ACHN (cell line): ENCODE measurements at regions not wholly inside any gene's neighbourhood (a gene's known extent, or its start where the extent isn't known, plus 50 kb on each side); places are given as distances from the start of the nearest gene placed in this dataset.
"Not testable (repeated sequence)": the region's sequence is repeated elsewhere in the genome, so short reads cannot be mapped to it uniquely, and the experiment has no call there.

Experiments used
- DNase-seq: peaks from one replicate; pipeline ENCODE4 v3.0.0-alpha.2; 2015
- in situ Hi-C: cut with HindIII; loops from 2 replicates; pipeline ENCODE4 v1.10.0; 2017; ENCODE audit warnings: low sequenced_read_pairs, low pct_ligation_motif_present, low pct_unique_long_range_greater_than_20kb

DNA sequence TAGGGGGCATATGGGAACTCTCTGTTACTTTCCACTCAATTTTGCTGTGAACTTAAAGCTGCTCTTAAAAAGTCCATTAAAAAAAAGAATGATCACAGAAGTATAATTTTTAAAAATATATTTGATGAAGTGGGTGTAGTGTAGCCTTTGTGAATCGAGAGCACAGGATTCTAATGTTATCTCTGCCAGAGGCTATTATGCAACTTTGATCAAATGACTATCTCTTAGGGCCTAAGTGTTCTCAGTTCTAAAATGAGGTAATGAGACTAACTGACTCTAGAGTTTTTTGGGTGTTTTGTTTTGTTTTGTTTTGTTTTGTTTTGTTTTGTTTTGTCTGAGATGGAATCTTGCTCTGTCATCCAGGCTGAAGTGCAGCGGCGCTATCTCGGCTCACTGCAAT is 143.2 kb downstream of the FAM72B start:
- DNase-seq, in situ Hi-C loops: not testable (repeated sequence)

DNA sequence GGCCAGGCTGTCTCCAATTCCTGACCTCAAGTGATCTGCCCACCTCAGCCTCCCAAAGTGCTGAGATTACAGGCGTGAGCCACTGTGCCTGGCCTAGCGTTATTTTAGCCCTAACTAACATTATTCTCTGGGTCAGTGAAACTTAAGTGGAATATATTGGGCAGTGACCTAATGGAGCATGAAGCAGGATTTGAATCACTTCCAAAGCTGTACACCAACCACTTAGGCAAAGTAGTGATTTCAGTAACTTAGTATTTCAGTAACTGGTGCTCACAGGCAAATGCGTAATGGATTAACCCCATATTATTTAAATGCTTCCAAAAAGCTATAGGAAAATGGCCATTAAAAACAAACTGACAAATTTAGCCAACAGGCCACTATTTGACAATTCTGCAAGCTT is 142.6 kb downstream of the FAM72B start:
- in situ Hi-C loops, DNase-seq: not testable (repeated sequence)

DNA sequence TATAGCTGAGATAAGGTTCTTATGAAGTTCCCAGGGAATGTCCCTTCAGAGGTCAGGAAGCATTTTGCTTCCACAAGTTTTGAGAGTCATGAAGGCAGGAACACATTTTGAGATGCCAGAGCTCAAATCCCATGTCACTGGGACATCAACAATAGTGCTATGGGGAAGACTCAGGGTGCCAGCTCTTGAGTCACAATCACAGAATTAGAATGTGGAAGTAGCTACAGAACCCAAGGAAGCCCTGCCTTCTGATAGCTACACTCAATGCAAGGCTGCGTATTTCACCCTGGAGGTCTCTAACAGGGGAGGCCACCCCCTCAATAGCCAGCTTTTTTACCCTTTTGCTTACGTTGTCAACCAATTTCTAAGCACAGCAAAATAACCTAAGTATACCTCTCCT is 141.3 kb downstream of the FAM72B start:
- in situ Hi-C loops, DNase-seq: not testable (repeated sequence)

DNA sequence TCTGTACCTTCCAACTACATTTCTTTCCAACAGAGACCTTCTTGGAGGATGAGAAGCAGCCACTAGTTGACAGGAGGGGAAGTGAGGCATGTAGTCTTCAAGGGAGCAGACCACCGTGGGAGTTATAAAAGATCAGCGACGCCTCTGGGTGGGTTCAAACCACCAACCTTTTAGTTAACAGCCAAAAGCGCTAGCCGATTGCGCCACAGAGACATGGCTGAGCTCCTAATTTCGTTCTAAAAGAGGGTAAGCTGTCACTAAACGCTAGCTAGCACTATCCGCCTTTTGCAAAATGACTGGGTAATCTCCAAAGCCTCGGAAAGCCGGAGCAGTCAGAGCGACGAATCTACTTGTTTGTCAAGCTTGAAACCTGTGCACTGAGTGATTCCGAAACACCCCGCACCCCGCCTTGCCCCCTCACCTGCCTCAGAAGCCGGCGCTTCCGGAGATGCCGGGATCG is 135.8 kb downstream of the FAM72B start:
- DNase-seq: not testable (repeated sequence)

DNA sequence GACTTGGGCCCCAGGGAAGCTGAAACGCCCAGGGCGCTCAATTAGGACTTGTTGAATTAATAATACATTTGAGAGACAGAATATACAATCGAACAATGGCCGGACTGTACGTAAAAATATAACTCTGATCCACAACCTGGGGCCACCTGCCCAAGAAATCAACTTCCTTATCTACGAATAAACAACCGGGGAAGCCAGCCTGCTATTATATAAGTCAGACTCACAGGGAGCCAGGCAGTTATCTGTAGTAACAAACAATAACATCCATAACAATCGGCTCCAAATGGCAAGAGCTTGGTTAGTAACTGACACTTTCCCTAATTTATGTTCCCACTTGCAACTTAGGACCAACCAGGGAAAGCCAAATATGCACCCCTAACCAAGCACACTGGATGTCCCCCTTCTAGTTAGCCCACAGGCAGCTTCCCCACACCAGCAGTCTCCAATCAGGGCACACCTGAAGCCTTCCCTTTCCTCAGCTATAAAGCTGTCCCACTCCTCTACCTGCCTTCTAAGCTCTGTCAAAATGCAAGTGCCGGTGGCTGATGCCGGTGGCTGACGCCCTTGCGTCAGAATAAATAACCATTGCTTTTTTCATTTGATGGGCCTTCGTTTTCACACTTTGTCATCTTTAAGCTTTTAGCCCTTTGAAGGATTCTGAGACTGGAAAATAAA is 135.2 kb downstream of the FAM72B start:
- in situ Hi-C loops, DNase-seq: not testable (repeated sequence)

More for the DNA sequence above, 135.8 kb downstream of the FAM72B start:
- in situ Hi-C loops: not testable (repeated sequence)

DNA sequence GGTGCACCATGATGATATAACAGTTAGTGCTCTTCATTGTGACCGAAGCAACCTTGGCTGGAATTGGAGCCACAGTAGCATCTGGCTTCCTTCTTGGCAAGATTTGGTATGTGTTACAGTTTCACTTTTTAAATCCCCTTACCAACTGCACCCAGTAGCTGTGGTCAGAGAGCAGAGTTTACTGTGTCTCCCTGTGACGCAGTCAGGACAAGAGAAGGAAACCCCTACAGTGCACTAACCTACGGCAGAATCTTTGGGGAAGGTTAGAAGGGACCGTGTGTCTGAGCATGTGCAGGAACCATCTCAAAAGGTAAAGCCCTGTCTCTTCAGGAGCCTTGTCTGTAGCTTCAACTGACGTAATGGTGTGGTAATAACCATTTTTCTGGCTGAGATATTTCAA is 134.0 kb downstream of the FAM72B start:
- DNase-seq, in situ Hi-C loops: not testable (repeated sequence)

DNA sequence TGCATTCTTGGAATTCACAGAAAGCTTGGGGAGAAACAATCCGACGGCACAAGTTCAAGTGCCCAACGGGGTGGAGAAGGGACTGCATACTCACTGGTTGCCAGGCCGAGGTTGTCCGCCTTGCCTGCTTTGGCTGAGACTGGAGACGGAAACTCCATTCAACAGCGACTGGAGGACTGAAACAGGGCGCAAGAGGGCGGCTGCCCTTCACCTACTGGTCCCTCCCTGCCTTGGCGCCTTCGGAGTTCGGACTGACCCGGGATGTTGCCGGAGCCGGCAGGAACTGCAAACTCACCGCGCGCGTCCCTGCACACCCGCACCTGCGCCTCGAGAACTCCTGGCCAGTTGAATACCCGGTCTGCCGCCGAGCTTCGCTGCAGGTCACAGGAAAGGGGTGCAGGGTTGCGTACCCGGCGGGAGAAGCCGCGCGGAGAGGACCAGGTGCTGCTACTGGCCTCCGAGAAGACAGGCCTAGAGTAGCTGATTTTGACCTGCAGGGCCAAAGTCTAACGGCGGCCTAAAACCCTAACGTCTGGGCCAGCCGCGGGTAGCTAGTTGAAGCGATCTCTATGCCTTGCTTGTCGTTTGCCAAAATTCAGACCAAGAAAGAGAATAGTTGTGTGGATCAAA is 132.9 kb downstream of the FAM72B start:
- in situ Hi-C loops, DNase-seq: not testable (repeated sequence)

DNA sequence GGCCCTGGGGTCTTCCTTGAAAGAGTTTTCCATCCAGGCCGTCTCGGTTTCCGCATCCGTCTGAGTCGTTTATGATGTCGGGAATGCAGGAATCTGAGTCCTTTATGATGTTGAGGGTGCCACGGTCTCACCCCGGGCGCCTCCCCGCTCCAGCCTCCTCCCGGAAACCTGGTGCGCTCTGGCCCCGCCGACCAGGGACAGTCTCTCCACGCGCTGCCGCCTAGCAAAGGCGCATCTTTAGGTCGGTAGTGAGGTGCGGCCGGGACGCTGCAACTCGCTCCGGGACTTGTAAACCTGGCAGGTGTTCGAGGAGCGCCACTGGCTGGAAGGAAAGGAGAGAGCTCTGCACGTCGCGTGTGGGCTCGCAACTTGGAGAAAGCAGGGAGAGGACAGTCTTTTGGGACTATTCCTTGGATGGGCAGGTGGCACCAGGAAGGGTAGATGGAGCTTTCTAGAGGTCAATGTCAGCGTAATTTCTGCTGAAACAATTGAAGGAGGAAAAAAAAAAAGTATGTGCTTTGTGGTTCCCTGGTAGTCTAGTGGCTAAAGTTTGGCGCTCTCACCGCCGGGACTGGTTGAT is 132.0 kb downstream of the FAM72B start:
- DNase-seq, in situ Hi-C loops: not testable (repeated sequence)

DNA sequence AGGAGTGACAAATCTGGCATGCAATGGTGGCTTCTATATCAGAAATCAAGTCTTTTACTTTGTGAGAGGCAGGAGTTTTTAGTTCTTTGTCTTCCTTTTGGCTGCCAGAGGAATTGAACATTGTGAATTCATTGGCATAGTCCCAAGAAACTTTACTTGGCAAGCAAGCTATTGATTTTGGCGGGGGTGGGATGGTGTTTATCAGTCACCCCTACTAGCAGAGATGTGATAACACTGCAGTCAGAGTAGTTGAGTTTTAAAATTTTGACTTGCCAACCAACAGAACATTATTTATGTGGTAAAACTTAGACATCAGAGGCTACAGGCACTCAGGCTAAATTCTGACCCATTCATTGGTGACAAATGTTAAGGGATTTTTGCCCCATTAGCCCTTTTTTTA is 129.2 kb downstream of the FAM72B start:
- in situ Hi-C loops, DNase-seq: not testable (repeated sequence)

DNA sequence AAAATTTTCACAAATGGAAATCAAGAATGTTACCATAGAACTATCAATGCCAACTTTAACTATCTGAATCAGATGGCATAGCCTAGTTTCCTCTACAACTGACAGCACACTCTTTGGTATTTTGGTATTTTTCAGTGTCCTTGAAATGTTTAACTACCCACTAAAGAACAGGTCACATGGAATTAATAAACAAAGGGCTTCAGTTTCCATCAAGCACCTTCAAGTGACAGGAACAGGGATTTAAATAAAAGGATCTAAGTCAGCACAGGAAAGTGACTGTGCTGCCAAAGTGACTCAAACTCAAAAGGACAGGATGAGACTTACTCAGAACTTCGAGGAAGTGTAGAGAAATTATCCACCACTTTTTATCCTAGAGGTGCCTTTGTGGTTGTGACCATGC is 117.2 kb downstream of the FAM72B start:
- DNase-seq, in situ Hi-C loops: not testable (repeated sequence)

DNA sequence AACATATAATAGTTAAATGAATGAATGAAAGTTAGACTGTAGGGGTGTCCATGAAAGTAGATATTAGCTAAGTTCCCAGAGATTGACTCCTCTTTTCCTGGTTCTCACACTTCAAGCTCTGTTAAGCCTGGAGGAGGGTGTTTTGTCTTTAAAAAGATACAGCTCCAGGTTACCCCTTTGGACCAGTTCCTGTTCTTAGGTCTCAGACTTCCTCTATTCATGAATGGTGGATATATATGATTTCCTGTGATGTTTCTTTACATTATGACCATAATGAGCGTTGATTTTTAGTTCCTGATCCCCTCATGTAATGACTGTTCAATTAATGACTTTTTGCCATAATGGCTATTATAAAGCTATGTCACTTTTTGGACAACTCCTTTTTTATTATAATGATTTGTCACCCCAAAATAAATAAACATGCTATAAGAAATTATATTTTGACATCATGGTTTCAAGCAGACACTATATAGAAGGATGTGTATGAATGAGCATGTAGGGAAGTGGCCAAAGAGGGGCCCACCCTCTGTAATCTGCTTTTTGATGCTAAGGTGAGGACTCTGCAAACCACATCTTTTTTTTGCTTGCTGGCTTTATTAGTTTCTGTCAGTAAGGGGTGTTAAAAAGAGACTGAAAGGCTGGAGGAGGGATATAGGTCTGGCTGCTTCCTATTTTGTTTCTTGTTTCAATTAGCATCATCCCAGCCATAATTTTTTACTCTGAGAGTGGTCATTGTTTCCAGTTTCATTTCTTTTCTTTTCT is 115.2 kb downstream of the FAM72B start:
- in situ Hi-C loops, DNase-seq: not testable (repeated sequence)

DNA sequence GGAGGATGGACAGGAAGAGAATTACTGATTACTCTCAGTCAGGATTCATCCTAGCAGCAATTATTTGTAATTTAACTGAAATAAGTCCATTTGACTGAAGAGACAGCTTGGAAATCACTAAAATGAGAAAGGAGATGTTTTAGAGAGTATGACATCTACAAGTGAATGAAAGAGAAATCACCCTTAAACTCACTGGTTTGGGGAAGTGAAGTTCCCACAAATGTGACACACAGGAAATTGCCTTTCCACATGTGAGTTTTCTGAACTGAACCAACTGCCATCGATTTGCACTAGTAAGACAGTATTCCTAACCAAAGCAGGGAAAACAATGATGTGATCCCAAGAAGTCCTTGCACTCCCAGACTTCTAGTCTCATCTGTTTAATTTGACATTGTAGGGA is 110.3 kb downstream of the FAM72B start:
- in situ Hi-C loops, DNase-seq: not testable (repeated sequence)

DNA sequence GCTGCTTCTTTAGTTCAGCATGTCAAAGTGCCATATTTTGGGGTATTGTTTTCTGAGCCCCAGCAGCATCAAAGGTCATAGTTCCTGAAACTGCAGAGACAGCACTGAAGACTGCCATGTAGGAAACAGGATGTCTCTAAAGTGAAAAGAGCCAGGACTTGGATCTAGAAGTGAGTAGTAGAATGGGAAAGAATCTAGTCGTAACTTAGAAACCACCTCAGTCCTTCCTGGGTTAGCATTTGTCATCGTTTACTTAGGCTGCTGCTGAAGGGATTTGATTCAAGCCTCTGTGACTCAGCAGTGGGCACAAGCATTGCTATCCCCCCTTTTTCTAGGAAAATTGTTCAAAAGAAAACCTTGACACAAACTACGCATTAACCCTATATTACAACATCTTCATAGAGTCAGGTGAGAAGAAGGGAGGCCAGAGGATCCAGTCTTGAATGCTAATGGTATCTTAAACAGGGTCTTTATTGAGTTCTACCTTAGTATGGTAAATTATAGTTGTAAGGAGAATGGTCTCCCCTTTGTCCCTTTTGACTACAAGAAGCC is 108.8 kb downstream of the FAM72B start:
- DNase-seq, in situ Hi-C loops: not testable (repeated sequence)

DNA sequence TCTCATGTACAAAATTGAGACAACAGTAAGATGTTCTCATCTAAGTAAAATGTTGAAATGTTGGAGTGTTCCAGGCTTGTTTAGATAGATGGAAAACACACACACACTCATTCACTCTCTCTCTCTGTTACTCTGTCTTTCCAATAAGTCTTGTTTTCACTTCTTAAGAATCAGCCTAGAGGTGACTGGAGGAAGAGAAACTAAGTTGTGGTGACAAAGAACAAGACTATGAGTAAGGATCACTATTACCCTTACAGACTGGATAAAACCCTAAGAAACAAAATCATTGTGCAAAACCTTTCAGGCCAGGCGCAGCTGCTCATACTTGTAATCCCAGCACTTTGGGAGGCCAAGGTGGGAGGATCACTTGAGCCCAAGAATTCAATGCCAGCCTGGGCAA is 107.5 kb downstream of the FAM72B start:
- in situ Hi-C loops, DNase-seq: not testable (repeated sequence)

DNA sequence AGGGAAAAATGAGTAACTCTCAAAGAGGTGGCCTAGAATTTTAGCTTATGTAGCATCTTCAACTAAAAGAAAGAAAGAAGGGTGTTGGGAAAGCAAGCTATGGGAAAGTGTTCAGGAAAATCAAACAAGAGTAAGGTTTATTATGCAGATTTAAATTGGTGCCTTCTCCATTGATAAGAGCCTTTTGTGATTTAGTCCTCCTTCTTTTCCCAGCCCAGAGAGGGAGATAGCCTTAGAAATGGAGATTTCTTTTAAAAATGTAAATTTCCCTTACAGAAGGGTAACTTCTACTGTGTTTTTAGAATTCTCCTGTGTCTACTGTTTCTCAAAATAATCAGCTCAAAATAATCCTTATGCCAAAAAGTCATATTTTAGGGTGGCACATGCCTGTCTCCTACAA is 104.5 kb downstream of the FAM72B start:
- DNase-seq, in situ Hi-C loops: not testable (repeated sequence)

DNA sequence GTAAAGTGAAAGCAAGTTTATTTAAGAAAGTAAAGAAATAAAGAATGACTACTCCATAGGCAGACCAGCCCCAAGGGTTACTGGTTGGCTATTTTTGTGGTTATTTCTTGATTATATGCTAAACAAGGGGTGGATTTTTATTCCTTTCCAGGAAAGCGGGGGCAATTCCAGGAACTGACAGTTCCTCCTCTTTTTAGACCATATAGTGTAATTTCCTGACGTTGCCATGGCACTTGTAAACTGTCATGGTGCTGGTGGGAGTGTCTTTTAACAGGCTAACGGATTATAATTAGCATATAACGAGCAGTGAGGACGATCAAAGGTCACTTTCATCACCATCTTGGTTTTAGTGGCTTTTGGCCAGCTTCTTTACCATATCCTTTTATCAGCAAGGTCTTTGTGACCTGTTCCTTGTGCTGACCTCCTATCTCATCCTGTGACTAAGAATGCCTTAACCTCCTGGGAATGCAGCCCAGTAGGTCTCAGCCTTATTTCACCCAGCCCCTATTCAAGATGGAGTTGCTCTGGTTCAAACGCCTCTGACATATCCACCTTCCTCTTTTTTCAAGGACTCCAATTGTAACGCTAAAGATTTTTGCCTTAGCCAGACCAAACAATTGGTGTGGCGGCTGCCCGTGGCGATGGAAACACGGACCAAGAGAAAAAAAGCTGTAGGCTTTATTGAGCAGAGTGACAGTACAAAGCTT is 103.8 kb downstream of the FAM72B start:
- DNase-seq, in situ Hi-C loops: not testable (repeated sequence)

DNA sequence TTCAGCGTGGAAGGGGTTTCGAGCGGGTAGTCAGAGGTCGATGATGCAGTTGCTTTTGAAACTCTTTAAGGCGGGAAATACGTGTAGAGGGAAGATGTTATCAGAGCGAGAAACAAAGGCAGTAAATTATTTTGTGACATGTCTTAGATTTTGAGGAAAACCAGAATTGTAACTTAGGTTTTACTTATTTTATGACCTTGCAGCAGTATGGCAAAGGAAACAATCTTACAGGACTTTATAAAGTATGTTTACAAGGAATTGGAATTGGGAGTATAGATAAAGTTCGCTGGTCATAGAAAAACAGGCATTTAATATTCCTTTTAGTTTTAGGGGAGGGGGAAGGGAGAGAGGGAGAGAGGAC is 103.3 kb downstream of the FAM72B start:
- DNase-seq, in situ Hi-C loops: not testable (repeated sequence)

DNA sequence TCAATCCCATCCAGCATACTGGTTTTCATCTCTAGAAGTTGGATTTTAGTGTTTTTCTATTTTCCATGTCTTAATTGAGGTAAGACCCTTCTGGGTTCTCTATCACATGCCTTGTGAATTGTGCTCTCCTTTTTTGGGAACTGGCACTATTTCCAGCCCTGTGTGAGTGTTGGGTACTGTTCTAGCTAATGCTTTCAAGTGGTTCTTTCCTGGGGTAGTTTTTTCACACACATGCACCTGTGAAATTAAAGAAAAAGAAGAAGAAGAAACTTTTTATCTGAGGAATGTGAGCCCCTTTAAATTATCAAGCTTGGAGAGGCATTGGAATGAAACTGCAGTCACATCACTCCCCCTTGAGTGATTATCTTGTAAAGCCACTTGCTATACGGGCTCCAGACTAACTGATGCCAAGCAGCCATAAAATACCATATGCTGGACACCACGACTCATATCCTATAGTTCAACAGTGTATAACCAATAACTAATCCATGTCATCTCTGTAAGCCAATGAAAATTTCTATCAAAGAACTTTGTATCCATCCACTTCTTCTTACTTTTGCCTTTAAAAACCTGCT is 102.4 kb downstream of the FAM72B start:
- DNase-seq, in situ Hi-C loops: not testable (repeated sequence)
